ENCODE measurements at regions not wholly inside any gene's neighbourhood (a gene's known extent, or its start where the extent isn't known, plus 50 kb on each side); places are given as distances from the start of the nearest gene placed in this dataset.
A peak's percentile ranks its signal among the peaks of the same experiment; 100 is the strongest.

- Histone ChIP-seq H3K4me3 (ENCODE audit: extremely low read depth, insufficient read depth, low read length, poor library complexity, severe bottlenecking) (no peak overlapping the region), H3K4me1 (ENCODE audit: control insufficient read depth, insufficient read depth, low read length, poor library complexity, severe bottlenecking) (peaks cover 15% of the 10 kb centered on the region), H3K9me3 (ENCODE audit: control insufficient read depth, low read length) (peaks cover 19% of the 10 kb centered on the region), H3K36me3 (ENCODE audit: control insufficient read depth, insufficient read depth, low read length) (no peaks in the 10 kb centered on the region), H3K27ac (ENCODE audit: low read depth, low read length, severe bottlenecking) (no peak overlapping the region)
- 77 to 87% methylated on average over 9 of the region's 9 CpGs for WGBS, 2 experiments (ENCODE audit: insufficient coverage in 2 of 2)
Measured at GRCh38 chr1:219304227-219305226, 130.8 kb downstream of the LYPLAL1 start.

- WGBS, 2 experiments (ENCODE audit: insufficient coverage in 2 of 2) = no CpG with 5 or more reads among the region's 1 CpG
- H3K27ac ChIP-seq (ENCODE audit: low read depth, low read length, severe bottlenecking) = no peak overlapping the region
- no peak overlapping the region for H3K4me3 ChIP-seq (ENCODE audit: extremely low read depth, insufficient read depth, low read length, poor library complexity, severe bottlenecking)
- H3K36me3 ChIP-seq (ENCODE audit: control insufficient read depth, insufficient read depth, low read length) = no peaks in the 10 kb centered on the region
- H3K4me1 ChIP-seq (ENCODE audit: control insufficient read depth, insufficient read depth, low read length, poor library complexity, severe bottlenecking) = peaks cover 29% of the 10 kb centered on the region
- peaks cover 8% of the 10 kb centered on the region for H3K9me3 ChIP-seq (ENCODE audit: control insufficient read depth, low read length)
Measured at GRCh38 chr1:219302697-219303096, 129.0 kb downstream of the LYPLAL1 start.

GRCh38 chr1:219299420-219299819, 125.7 kb downstream of the LYPLAL1 start:
- WGBS, 2 experiments (ENCODE audit: insufficient coverage in 2 of 2) = 92 to 94% methylated on average over 4 of the region's 4 CpGs
- Histone ChIP-seq H3K9me3 (ENCODE audit: control insufficient read depth, low read length) (no peaks in the 10 kb centered on the region), H3K36me3 (ENCODE audit: control insufficient read depth, insufficient read depth, low read length) (no peaks in the 10 kb centered on the region), H3K27ac (ENCODE audit: low read depth, low read length, severe bottlenecking) (peak overlapping the region; percentile 91), H3K4me1 (ENCODE audit: control insufficient read depth, insufficient read depth, low read length, poor library complexity, severe bottlenecking) (peaks cover 27% of the 10 kb centered on the region), H3K4me3 (ENCODE audit: extremely low read depth, insufficient read depth, low read length, poor library complexity, severe bottlenecking) (no peak overlapping the region)

GRCh38 chr1:219298571-219299148, 125.0 kb downstream of the LYPLAL1 start:
- Histone ChIP-seq H3K4me1 (ENCODE audit: control insufficient read depth, insufficient read depth, low read length, poor library complexity, severe bottlenecking) (peaks cover 24% of the 10 kb centered on the region), H3K36me3 (ENCODE audit: control insufficient read depth, insufficient read depth, low read length) (no peaks in the 10 kb centered on the region), H3K9me3 (ENCODE audit: control insufficient read depth, low read length) (no peaks in the 10 kb centered on the region), H3K27ac (ENCODE audit: low read depth, low read length, severe bottlenecking) (peak overlapping the region; percentile 91), H3K4me3 (ENCODE audit: extremely low read depth, insufficient read depth, low read length, poor library complexity, severe bottlenecking) (no peak overlapping the region)
- WGBS, 2 experiments (ENCODE audit: insufficient coverage in 2 of 2) = no CpG with 5 or more reads among the region's 4 CpGs

- H3K36me3 ChIP-seq (ENCODE audit: control insufficient read depth, insufficient read depth, low read length) = no peaks in the 10 kb centered on the region
- no peak overlapping the region for H3K27ac ChIP-seq (ENCODE audit: low read depth, low read length, severe bottlenecking)
- no peaks in the 10 kb centered on the region for H3K9me3 ChIP-seq (ENCODE audit: control insufficient read depth, low read length)
- WGBS, 2 experiments (ENCODE audit: insufficient coverage in 2 of 2) = 81 to 100% methylated on average over 4 of the region's 6 CpGs
- H3K4me3 ChIP-seq (ENCODE audit: extremely low read depth, insufficient read depth, low read length, poor library complexity, severe bottlenecking) = no peak overlapping the region
- H3K4me1 ChIP-seq (ENCODE audit: control insufficient read depth, insufficient read depth, low read length, poor library complexity, severe bottlenecking) = peaks cover 18% of the 10 kb centered on the region
Measured at GRCh38 chr1:219296430-219297355, 123.0 kb downstream of the LYPLAL1 start.

- H3K36me3 ChIP-seq (ENCODE audit: control insufficient read depth, insufficient read depth, low read length) = no peaks in the 10 kb centered on the region
- no peak overlapping the region for H3K27ac ChIP-seq (ENCODE audit: low read depth, low read length, severe bottlenecking)
Measured at GRCh38 chr1:219294251-219294650, 120.6 kb downstream of the LYPLAL1 start.

GRCh38 chr1:219293410-219293809, 119.7 kb downstream of the LYPLAL1 start:
- Histone ChIP-seq H3K9me3 (ENCODE audit: control insufficient read depth, low read length) (no peaks in the 10 kb centered on the region), H3K36me3 (ENCODE audit: control insufficient read depth, insufficient read depth, low read length) (no peaks in the 10 kb centered on the region), H3K4me1 (ENCODE audit: control insufficient read depth, insufficient read depth, low read length, poor library complexity, severe bottlenecking) (peaks cover 3% of the 10 kb centered on the region), H3K27ac (ENCODE audit: low read depth, low read length, severe bottlenecking) (no peak overlapping the region), H3K4me3 (ENCODE audit: extremely low read depth, insufficient read depth, low read length, poor library complexity, severe bottlenecking) (no peak overlapping the region)
- WGBS, 2 experiments (ENCODE audit: insufficient coverage in 2 of 2) = 80 to 100% methylated on average over 1 of the region's 3 CpGs

More at GRCh38 chr1:219294251-219294650, 120.6 kb downstream of the LYPLAL1 start:
- H3K9me3 ChIP-seq (ENCODE audit: control insufficient read depth, low read length) = no peaks in the 10 kb centered on the region
- H3K4me1 ChIP-seq (ENCODE audit: control insufficient read depth, insufficient read depth, low read length, poor library complexity, severe bottlenecking) = peaks cover 12% of the 10 kb centered on the region
- no peak overlapping the region for H3K4me3 ChIP-seq (ENCODE audit: extremely low read depth, insufficient read depth, low read length, poor library complexity, severe bottlenecking)

GRCh38 chr1:219292999-219293398, 119.3 kb downstream of the LYPLAL1 start:
- 80% methylated on average over 1 of the region's 3 CpGs; no CpG with 5 or more reads in 1 of the 2 experiments for WGBS, 2 experiments (ENCODE audit: insufficient coverage in 2 of 2)
- H3K4me3 ChIP-seq (ENCODE audit: extremely low read depth, insufficient read depth, low read length, poor library complexity, severe bottlenecking) = no peak overlapping the region
- H3K27ac ChIP-seq (ENCODE audit: low read depth, low read length, severe bottlenecking) = no peak overlapping the region
- H3K4me1 ChIP-seq (ENCODE audit: control insufficient read depth, insufficient read depth, low read length, poor library complexity, severe bottlenecking) = no peaks in the 10 kb centered on the region
- no peaks in the 10 kb centered on the region for H3K36me3 ChIP-seq (ENCODE audit: control insufficient read depth, insufficient read depth, low read length)
- no peaks in the 10 kb centered on the region for H3K9me3 ChIP-seq (ENCODE audit: control insufficient read depth, low read length)

- Histone ChIP-seq H3K27ac (ENCODE audit: low read depth, low read length, severe bottlenecking) (no peak overlapping the region), H3K4me3 (ENCODE audit: extremely low read depth, insufficient read depth, low read length, poor library complexity, severe bottlenecking) (no peak overlapping the region), H3K9me3 (ENCODE audit: control insufficient read depth, low read length) (no peaks in the 10 kb centered on the region), H3K36me3 (ENCODE audit: control insufficient read depth, insufficient read depth, low read length) (no peaks in the 10 kb centered on the region), H3K4me1 (ENCODE audit: control insufficient read depth, insufficient read depth, low read length, poor library complexity, severe bottlenecking) (no peaks in the 10 kb centered on the region)
Measured at GRCh38 chr1:219292341-219292740, 118.7 kb downstream of the LYPLAL1 start.

GRCh38 chr1:219289171-219289570, 115.5 kb downstream of the LYPLAL1 start:
- no peak overlapping the region for H3K27ac ChIP-seq (ENCODE audit: low read depth, low read length, severe bottlenecking)
- WGBS, 2 experiments (ENCODE audit: insufficient coverage in 2 of 2) = 80 to 100% methylated on average over 1 of the region's 6 CpGs
- no peaks in the 10 kb centered on the region for H3K36me3 ChIP-seq (ENCODE audit: control insufficient read depth, insufficient read depth, low read length)
- H3K4me1 ChIP-seq (ENCODE audit: control insufficient read depth, insufficient read depth, low read length, poor library complexity, severe bottlenecking) = no peaks in the 10 kb centered on the region
- no peak overlapping the region for H3K4me3 ChIP-seq (ENCODE audit: extremely low read depth, insufficient read depth, low read length, poor library complexity, severe bottlenecking)
- H3K9me3 ChIP-seq (ENCODE audit: control insufficient read depth, low read length) = no peaks in the 10 kb centered on the region
